ENCODE measurements at regions not wholly inside any gene's neighbourhood (a gene's known extent, or its start where the extent isn't known, plus 50 kb on each side); places are given as distances from the start of the nearest gene placed in this dataset.

DNA sequence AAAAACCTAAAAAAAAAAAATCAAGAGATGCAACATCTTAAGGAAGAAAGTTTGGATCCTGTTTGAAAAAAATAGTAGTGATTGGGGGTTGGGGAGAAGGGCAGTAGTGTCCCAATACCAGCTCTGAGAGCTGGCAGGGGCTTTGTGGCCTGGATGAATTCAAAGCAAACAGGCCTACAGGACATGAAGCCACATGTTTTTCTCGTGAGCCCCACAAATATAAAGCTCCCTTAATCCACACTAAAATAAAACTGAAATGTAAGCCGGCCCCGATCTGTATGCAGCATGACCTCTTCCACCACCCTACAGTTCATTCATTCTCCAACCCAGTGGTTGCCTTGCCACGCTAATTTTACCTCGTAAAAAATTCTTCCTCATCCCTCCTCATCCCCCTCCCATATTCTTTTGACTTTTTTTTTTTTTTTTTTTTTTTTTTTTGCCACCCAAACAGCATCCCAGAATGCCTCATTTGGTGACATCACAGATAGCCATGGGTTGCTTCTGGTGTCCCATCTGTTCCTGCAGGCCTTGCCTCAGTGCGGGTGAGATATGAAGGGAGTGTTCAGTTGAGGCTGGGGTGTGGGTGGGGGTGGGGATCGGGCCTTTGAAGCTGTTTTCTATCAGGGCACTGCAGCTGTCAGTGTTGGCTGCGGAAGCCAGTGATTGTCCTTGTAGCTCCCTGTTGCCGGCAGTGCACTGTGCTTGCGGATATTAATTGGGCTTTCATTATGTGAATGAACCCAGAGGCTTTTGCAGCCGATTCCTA lies 81.6 kb upstream of the NFIB start (continued):
- TF ChIP-seq, protein P1, sequence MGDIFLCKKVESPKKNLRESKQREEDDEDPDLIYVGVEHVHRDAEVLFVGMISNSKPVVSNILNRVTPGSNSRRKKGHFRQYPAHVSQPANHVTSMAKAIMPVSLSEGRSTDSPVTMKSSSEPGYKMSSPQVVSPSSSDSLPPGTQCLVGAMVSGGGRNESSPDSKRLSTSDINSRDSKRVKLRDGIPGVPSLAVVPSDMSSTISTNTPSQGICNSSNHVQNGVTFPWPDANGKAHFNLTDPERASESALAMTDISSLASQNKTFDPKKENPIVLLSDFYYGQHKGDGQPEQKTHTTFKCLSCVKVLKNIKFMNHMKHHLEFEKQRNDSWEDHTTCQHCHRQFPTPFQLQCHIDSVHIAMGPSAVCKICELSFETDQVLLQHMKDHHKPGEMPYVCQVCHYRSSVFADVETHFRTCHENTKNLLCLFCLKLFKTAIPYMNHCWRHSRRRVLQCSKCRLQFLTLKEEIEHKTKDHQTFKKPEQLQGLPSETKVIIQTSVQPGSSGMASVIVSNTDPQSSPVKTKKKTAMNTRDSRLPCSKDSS (IDR thresholded peaks at IDR 0.05; ENCODE audit: low read depth, partially characterized antibody) = no peak
- TF ChIP-seq NFE2 (IDR thresholded peaks at IDR 0.05; ENCODE audit: low read depth) = 0 out of 2 replicates have a peak, but pooled peaks have one; percentile 4
- TF ChIP-seq MTA3 (IDR thresholded peaks at IDR 0.05; ENCODE audit: borderline replicate concordance) = no peak
- no peak for TF ChIP-seq COPS2 (conservative IDR thresholded peaks at IDR 0.05)
- no peak for TF ChIP-seq SIN3A (IDR thresholded peaks at IDR 0.05; ENCODE audit: borderline replicate concordance in 2 of 2, control insufficient read depth in 1 of 2, low read depth in 2 of 2, low read length in 2 of 2)
- TF ChIP-seq KLF1 (tag; IDR thresholded peaks at IDR 0.05) = peak; percentile 34; the same call in 1 of the 2 replicates
- peak; percentile 75 for TF ChIP-seq ZNF589 (CRISPR knock-in tag; IDR thresholded peaks at IDR 0.05; ENCODE audit: low read depth)
- TF ChIP-seq ZNF696 (CRISPR knock-in tag; conservative IDR thresholded peaks at IDR 0.05) = no peak
- TF ChIP-seq CEBPG (CRISPR knock-in tag; IDR thresholded peaks at IDR 0.05) = no peak
- no peak for TF ChIP-seq CEBPG (tag; conservative IDR thresholded peaks at IDR 0.05 in 1 of 2, IDR thresholded peaks at IDR 0.05 in 1 of 2)
- TF ChIP-seq MBD2 (IDR thresholded peaks at IDR 0.05; ENCODE audit: borderline replicate concordance, low read depth) = 0 out of 2 replicates have a peak, but pooled peaks have one; percentile 23
- peak; percentile 96 for TF ChIP-seq ZNF384 (IDR thresholded peaks at IDR 0.05; ENCODE audit: low read depth, low read length)
- no peak for TF ChIP-seq NELFE (IDR thresholded peaks at IDR 0.05; ENCODE audit: insufficient read depth, insufficient read length)
- TF ChIP-seq WHSC1 (IDR thresholded peaks at IDR 0.05; ENCODE audit: low read length) = no peak
- peak; percentile 50; the same call in 1 of the 2 replicates for TF ChIP-seq RNF2 (IDR thresholded peaks at IDR 0.05)
- no peak for TF ChIP-seq YBX1 (IDR thresholded peaks at IDR 0.05)
- no peak for TF ChIP-seq FOXA1 (IDR thresholded peaks at IDR 0.05; ENCODE audit: borderline replicate concordance)
- TF ChIP-seq ZNF445 (CRISPR knock-in tag; IDR thresholded peaks at IDR 0.05; ENCODE audit: low read depth) = no peak
- TF ChIP-seq, protein P2, sequence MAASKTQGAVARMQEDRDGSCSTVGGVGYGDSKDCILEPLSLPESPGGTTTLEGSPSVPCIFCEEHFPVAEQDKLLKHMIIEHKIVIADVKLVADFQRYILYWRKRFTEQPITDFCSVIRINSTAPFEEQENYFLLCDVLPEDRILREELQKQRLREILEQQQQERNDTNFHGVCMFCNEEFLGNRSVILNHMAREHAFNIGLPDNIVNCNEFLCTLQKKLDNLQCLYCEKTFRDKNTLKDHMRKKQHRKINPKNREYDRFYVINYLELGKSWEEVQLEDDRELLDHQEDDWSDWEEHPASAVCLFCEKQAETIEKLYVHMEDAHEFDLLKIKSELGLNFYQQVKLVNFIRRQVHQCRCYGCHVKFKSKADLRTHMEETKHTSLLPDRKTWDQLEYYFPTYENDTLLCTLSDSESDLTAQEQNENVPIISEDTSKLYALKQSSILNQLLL (CRISPR knock-in tag; IDR thresholded peaks at IDR 0.05; ENCODE audit: borderline replicate concordance) = no peak
- TF ChIP-seq PHF21A (IDR thresholded peaks at IDR 0.05; ENCODE audit: borderline replicate concordance, low read depth) = no peak
- TF ChIP-seq, protein P3, sequence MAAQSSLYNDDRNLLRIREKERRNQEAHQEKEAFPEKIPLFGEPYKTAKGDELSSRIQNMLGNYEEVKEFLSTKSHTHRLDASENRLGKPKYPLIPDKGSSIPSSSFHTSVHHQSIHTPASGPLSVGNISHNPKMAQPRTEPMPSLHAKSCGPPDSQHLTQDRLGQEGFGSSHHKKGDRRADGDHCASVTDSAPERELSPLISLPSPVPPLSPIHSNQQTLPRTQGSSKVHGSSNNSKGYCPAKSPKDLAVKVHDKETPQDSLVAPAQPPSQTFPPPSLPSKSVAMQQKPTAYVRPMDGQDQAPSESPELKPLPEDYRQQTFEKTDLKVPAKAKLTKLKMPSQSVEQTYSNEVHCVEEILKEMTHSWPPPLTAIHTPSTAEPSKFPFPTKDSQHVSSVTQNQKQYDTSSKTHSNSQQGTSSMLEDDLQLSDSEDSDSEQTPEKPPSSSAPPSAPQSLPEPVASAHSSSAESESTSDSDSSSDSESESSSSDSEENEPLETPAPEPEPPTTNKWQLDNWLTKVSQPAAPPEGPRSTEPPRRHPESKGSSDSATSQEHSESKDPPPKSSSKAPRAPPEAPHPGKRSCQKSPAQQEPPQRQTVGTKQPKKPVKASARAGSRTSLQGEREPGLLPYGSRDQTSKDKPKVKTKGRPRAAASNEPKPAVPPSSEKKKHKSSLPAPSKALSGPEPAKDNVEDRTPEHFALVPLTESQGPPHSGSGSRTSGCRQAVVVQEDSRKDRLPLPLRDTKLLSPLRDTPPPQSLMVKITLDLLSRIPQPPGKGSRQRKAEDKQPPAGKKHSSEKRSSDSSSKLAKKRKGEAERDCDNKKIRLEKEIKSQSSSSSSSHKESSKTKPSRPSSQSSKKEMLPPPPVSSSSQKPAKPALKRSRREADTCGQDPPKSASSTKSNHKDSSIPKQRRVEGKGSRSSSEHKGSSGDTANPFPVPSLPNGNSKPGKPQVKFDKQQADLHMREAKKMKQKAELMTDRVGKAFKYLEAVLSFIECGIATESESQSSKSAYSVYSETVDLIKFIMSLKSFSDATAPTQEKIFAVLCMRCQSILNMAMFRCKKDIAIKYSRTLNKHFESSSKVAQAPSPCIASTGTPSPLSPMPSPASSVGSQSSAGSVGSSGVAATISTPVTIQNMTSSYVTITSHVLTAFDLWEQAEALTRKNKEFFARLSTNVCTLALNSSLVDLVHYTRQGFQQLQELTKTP (IDR thresholded peaks at IDR 0.05; ENCODE audit: low read depth in 1 of 2, partially characterized antibody in 2 of 2) = no peak
- TF ChIP-seq MYC (IDR thresholded peaks at IDR 0.05; ENCODE audit: low read depth, low read length) = peak; percentile 33; the same call in 1 of the 2 replicates
- TF ChIP-seq MYC (CRISPR knock-in tag; IDR thresholded peaks at IDR 0.05; ENCODE audit: borderline replicate concordance, low read depth) = no peak

All from K562 (cell line).